ENCODE measurements at regions not wholly inside any gene's neighbourhood (a gene's known extent, or its start where the extent isn't known, plus 50 kb on each side); places are given as distances from the start of the nearest gene placed in this dataset.
A peak's percentile ranks its signal among the peaks of the same experiment; 100 is the strongest.
"Not testable (repeated sequence)": the region's sequence is repeated elsewhere in the genome, so short reads cannot be mapped to it uniquely, and the experiment has no call there.

GRCh38 chr1:38500891-38501290 lies 358.7 kb downstream of the RRAGC start:
- TF ChIP-seq, protein P1, sequence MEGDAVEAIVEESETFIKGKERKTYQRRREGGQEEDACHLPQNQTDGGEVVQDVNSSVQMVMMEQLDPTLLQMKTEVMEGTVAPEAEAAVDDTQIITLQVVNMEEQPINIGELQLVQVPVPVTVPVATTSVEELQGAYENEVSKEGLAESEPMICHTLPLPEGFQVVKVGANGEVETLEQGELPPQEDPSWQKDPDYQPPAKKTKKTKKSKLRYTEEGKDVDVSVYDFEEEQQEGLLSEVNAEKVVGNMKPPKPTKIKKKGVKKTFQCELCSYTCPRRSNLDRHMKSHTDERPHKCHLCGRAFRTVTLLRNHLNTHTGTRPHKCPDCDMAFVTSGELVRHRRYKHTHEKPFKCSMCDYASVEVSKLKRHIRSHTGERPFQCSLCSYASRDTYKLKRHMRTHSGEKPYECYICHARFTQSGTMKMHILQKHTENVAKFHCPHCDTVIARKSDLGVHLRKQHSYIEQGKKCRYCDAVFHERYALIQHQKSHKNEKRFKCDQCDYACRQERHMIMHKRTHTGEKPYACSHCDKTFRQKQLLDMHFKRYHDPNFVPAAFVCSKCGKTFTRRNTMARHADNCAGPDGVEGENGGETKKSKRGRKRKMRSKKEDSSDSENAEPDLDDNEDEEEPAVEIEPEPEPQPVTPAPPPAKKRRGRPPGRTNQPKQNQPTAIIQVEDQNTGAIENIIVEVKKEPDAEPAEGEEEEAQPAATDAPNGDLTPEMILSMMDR (IDR thresholded peaks at IDR 0.05; ENCODE audit: insufficient read depth, low read depth, low read length, missing control alignments) = no peak
- H3K4me3 ChIP-seq (ENCODE audit: low read depth, low read length) = no peak overlapping the region
- DNase-seq (ENCODE audit: low read depth) = no peak

- TF ChIP-seq, protein P1 (IDR thresholded peaks at IDR 0.05; ENCODE audit: insufficient read depth, low read depth, low read length, missing control alignments) = peak; percentile 41
- DNase-seq (ENCODE audit: low read depth) = no peak
- no peak overlapping the region for H3K4me3 ChIP-seq (ENCODE audit: low read depth, low read length)
Measured at GRCh38 chr1:38500352-38500751, 359.2 kb downstream of the RRAGC start.

GRCh38 chr1:38498686-38499085 lies 360.9 kb downstream of the RRAGC start:
- H3K4me3 ChIP-seq (ENCODE audit: low read depth, low read length) = peak overlapping the region; percentile 4; the same call in 1 of the 2 replicates
- TF ChIP-seq, protein P1 (IDR thresholded peaks at IDR 0.05; ENCODE audit: insufficient read depth, low read depth, low read length, missing control alignments) = no peak
- DNase-seq (ENCODE audit: low read depth) = peak; percentile 27

GRCh38 chr1:38497921-38498656 lies 361.5 kb downstream of the RRAGC start:
- DNase-seq (ENCODE audit: low read depth) = no peak
- TF ChIP-seq, protein P1 (IDR thresholded peaks at IDR 0.05; ENCODE audit: insufficient read depth, low read depth, low read length, missing control alignments) = no peak
- no peak overlapping the region for H3K4me3 ChIP-seq (ENCODE audit: low read depth, low read length)

- H3K4me3 ChIP-seq (ENCODE audit: low read depth, low read length) = not testable (repeated sequence)
- peak; percentile 21 for DNase-seq (ENCODE audit: low read depth)
Measured at GRCh38 chr1:38493306-38493705, 366.3 kb downstream of the RRAGC start.

- DNase-seq (ENCODE audit: low read depth) = peak; percentile 75
- TF ChIP-seq, protein P1 (IDR thresholded peaks at IDR 0.05; ENCODE audit: insufficient read depth, low read depth, low read length, missing control alignments) = peak; percentile 77
- no peak overlapping the region for H3K4me3 ChIP-seq (ENCODE audit: low read depth, low read length)
Measured at GRCh38 chr1:38489844-38490270, 369.7 kb downstream of the RRAGC start.

DNA sequence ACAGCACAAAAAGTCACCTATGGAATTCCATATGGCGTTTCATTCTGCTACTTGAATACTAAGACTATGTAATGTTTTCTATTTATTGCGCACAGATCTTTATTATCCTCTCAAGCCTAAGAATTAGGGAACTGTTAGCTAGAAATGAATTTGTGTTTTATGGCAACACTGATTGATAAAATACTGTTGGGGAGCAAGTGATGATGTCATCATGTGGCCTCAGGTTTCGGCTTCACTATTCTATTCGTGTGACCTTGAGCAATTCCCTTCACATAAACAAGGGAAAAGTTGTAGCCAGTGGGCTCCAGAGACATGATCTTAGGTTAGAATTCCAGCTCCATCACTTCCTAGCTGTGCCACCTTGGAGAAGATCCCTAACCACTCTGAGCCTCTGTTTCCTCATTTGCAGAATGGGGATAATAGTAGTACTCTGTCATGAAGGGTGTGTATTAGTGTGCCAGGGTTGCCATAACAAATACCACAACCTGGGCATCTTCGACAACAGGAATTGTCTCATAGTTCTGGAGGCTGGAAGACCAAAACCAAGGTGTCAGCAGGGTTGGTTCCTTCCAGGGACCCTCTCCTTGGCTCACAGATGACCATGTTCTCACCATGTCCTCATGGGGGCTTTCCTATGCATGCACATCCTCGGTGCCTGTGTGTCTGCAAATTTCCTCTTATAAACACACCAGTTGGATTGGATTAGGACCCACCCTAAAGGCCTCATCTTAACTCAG lies 371.2 kb downstream of the RRAGC start:
- no peak for DNase-seq (ENCODE audit: low read depth)
- H3K4me3 ChIP-seq (ENCODE audit: low read depth, low read length) = no peak overlapping the region
- TF ChIP-seq, protein P1 (IDR thresholded peaks at IDR 0.05; ENCODE audit: insufficient read depth, low read depth, low read length, missing control alignments) = no peak

All from GM12865 (cell line).